Central memory CD8-positive, alpha-beta T cell (primary cell): ENCODE measurements at regions not wholly inside any gene's neighbourhood (a gene's known extent, or its start where the extent isn't known, plus 50 kb on each side); places are given as distances from the start of the nearest gene placed in this dataset.

ENCODE experiments used
- ATAC-seq: fragments of 150-1000 bp; cut with Tn5 transposase; replicated peaks from 2 replicates; pipeline ENCODE4 v1.10.0; 2022; ENCODE audit warnings: mild to moderate bottlenecking, moderate FRiP score, moderate number of reproducible peaks; ENCODE audit not compliant: poor library complexity, severe bottlenecking; ENCODE audit errors: extremely low read depth
- DNase-seq, 2 donors: peaks; one replicate each; pipeline ENCODE4 v3.0.0; 2021; ENCODE audit warnings: low spot score in 2 of 2
- H3K27ac Mint-ChIP-seq: one replicate; pipeline ENCODE4 v1.8.0; 2022; ENCODE audit warnings: low read depth, mild to moderate bottlenecking, moderate library complexity, mixed read lengths
- H3K27me3 Mint-ChIP-seq: one replicate; pipeline ENCODE4 v1.8.0; 2022; ENCODE audit warnings: mixed read lengths
- H3K36me3 Mint-ChIP-seq: one replicate; pipeline ENCODE4 v1.8.0; 2022; ENCODE audit warnings: mild to moderate bottlenecking, moderate library complexity, mixed read lengths; ENCODE audit not compliant: insufficient read depth
- H3K4me1 Mint-ChIP-seq: one replicate; pipeline ENCODE4 v1.8.0; 2022; ENCODE audit warnings: mixed read lengths
- H3K4me3 Mint-ChIP-seq: one replicate; pipeline ENCODE4 v1.8.0; 2022; ENCODE audit warnings: mild to moderate bottlenecking, moderate library complexity, mixed read lengths
- H3K9me3 Mint-ChIP-seq: one replicate; pipeline ENCODE4 v1.8.0; 2022; ENCODE audit warnings: mixed read lengths

GRCh38 chr14:38973083-38973700 is 129.8 kb downstream of the SEC23A start:
- no peak for ATAC-seq

GRCh38 chr14:38972511-38972910 is 130.5 kb downstream of the SEC23A start:
- Mint-ChIP-seq H3K4me1 (no peaks in the 10 kb centered on the region), H3K27me3 (peaks cover 5% of the 10 kb centered on the region)

More at GRCh38 chr14:38973083-38973700, 129.8 kb downstream of the SEC23A start:
- no peak overlapping the region for H3K27ac Mint-ChIP-seq
- DNase-seq = no peak
- peaks cover 5% of the 10 kb centered on the region for H3K9me3 Mint-ChIP-seq
- H3K36me3 Mint-ChIP-seq = no peaks in the 10 kb centered on the region
- no peak overlapping the region for H3K4me3 Mint-ChIP-seq
- H3K27me3 Mint-ChIP-seq = peaks cover 12% of the 10 kb centered on the region
- H3K4me1 Mint-ChIP-seq = no peaks in the 10 kb centered on the region

GRCh38 chr14:38971258-38971921 is 131.6 kb downstream of the SEC23A start:
- ATAC-seq = no peak
- Mint-ChIP-seq H3K9me3 (no peaks in the 10 kb centered on the region), H3K36me3 (no peaks in the 10 kb centered on the region), H3K4me3 (no peak overlapping the region), H3K27me3 (no peaks in the 10 kb centered on the region), H3K4me1 (no peaks in the 10 kb centered on the region), H3K27ac (no peak overlapping the region)
- no peak for DNase-seq

More at GRCh38 chr14:38972511-38972910, 130.5 kb downstream of the SEC23A start:
- Mint-ChIP-seq H3K9me3 (no peaks in the 10 kb centered on the region), H3K27ac (no peak overlapping the region), H3K36me3 (no peaks in the 10 kb centered on the region), H3K4me3 (no peak overlapping the region)
- no peak for ATAC-seq
- DNase-seq = no peak

- DNase-seq (no peak), ATAC-seq (no peak)
- Mint-ChIP-seq H3K27me3 (no peaks in the 10 kb centered on the region), H3K4me1 (no peaks in the 10 kb centered on the region), H3K9me3 (no peaks in the 10 kb centered on the region), H3K27ac (no peak overlapping the region), H3K4me3 (no peak overlapping the region), H3K36me3 (no peaks in the 10 kb centered on the region)
Measured at GRCh38 chr14:38964630-38965029, 138.4 kb downstream of the SEC23A start.

GRCh38 chr14:38960946-38961531 is 142.0 kb downstream of the SEC23A start:
- Mint-ChIP-seq H3K27me3 (peaks cover 2% of the 10 kb centered on the region), H3K4me3 (no peak overlapping the region), H3K4me1 (no peaks in the 10 kb centered on the region), H3K27ac (no peak overlapping the region), H3K36me3 (no peaks in the 10 kb centered on the region), H3K9me3 (no peaks in the 10 kb centered on the region)
- no peak for ATAC-seq
- no peak for DNase-seq

- H3K9me3 Mint-ChIP-seq = no peaks in the 10 kb centered on the region
- H3K4me1 Mint-ChIP-seq = no peaks in the 10 kb centered on the region
- DNase-seq = no peak
- ATAC-seq = no peak
- H3K4me3 Mint-ChIP-seq = no peak overlapping the region
- peaks cover 9% of the 10 kb centered on the region for H3K27me3 Mint-ChIP-seq
- no peak overlapping the region for H3K27ac Mint-ChIP-seq
- no peaks in the 10 kb centered on the region for H3K36me3 Mint-ChIP-seq
Measured at GRCh38 chr14:38959021-38959420, 144.0 kb downstream of the SEC23A start.

- no peak for DNase-seq
- no peaks in the 10 kb centered on the region for H3K4me1 Mint-ChIP-seq
- H3K9me3 Mint-ChIP-seq = no peaks in the 10 kb centered on the region
- H3K27ac Mint-ChIP-seq = no peak overlapping the region
- peaks cover 9% of the 10 kb centered on the region for H3K27me3 Mint-ChIP-seq
- H3K4me3 Mint-ChIP-seq = no peak overlapping the region
- ATAC-seq = no peak
- H3K36me3 Mint-ChIP-seq = no peaks in the 10 kb centered on the region
Measured at GRCh38 chr14:38958589-38958988, 144.4 kb downstream of the SEC23A start.

- H3K27me3 Mint-ChIP-seq = peaks cover 9% of the 10 kb centered on the region
- DNase-seq = no peak
Measured at GRCh38 chr14:38951451-38951850, 151.6 kb downstream of the SEC23A start.

GRCh38 chr14:38950676-38951075 is 152.4 kb downstream of the SEC23A start:
- no peaks in the 10 kb centered on the region for H3K4me1 Mint-ChIP-seq
- peaks cover 4% of the 10 kb centered on the region for H3K27me3 Mint-ChIP-seq
- ATAC-seq (no peak), DNase-seq (no peak)
- no peak overlapping the region for H3K27ac Mint-ChIP-seq
- H3K4me3 Mint-ChIP-seq = no peak overlapping the region
- no peaks in the 10 kb centered on the region for H3K36me3 Mint-ChIP-seq
- no peaks in the 10 kb centered on the region for H3K9me3 Mint-ChIP-seq

More at GRCh38 chr14:38951451-38951850, 151.6 kb downstream of the SEC23A start:
- H3K27ac Mint-ChIP-seq = no peak overlapping the region
- no peak for ATAC-seq
- no peaks in the 10 kb centered on the region for H3K9me3 Mint-ChIP-seq
- H3K4me1 Mint-ChIP-seq = no peaks in the 10 kb centered on the region
- no peak overlapping the region for H3K4me3 Mint-ChIP-seq
- H3K36me3 Mint-ChIP-seq = no peaks in the 10 kb centered on the region

GRCh38 chr14:38948576-38948975 is 154.5 kb downstream of the SEC23A start:
- ATAC-seq (no peak), DNase-seq (no peak)
- Mint-ChIP-seq H3K27ac (no peak overlapping the region), H3K9me3 (no peaks in the 10 kb centered on the region), H3K4me3 (no peak overlapping the region), H3K27me3 (no peaks in the 10 kb centered on the region), H3K4me1 (no peaks in the 10 kb centered on the region), H3K36me3 (no peaks in the 10 kb centered on the region)

GRCh38 chr14:38948171-38948570 is 154.9 kb downstream of the SEC23A start:
- Mint-ChIP-seq H3K27me3 (no peaks in the 10 kb centered on the region), H3K27ac (no peak overlapping the region), H3K4me1 (no peaks in the 10 kb centered on the region), H3K4me3 (no peak overlapping the region), H3K9me3 (no peaks in the 10 kb centered on the region), H3K36me3 (no peaks in the 10 kb centered on the region)
- DNase-seq (no peak), ATAC-seq (no peak)

- Mint-ChIP-seq H3K36me3 (no peaks in the 10 kb centered on the region), H3K27ac (no peak overlapping the region), H3K9me3 (no peaks in the 10 kb centered on the region), H3K27me3 (peaks cover 2% of the 10 kb centered on the region), H3K4me1 (no peaks in the 10 kb centered on the region), H3K4me3 (no peak overlapping the region)
- no peak for DNase-seq
- ATAC-seq = no peak
Measured at GRCh38 chr14:38947343-38947742, 155.7 kb downstream of the SEC23A start.

GRCh38 chr14:38944691-38945090 is 158.3 kb downstream of the SEC23A start:
- no peaks in the 10 kb centered on the region for H3K9me3 Mint-ChIP-seq
- no peak overlapping the region for H3K4me3 Mint-ChIP-seq
- H3K36me3 Mint-ChIP-seq = no peaks in the 10 kb centered on the region
- no peak overlapping the region for H3K27ac Mint-ChIP-seq
- H3K4me1 Mint-ChIP-seq = no peaks in the 10 kb centered on the region
- peaks cover 10% of the 10 kb centered on the region for H3K27me3 Mint-ChIP-seq
- ATAC-seq = no peak
- DNase-seq = no peak
